CD14-positive monocyte (primary cell): ENCODE measurements at regions not wholly inside any gene's neighbourhood (a gene's known extent, or its start where the extent isn't known, plus 50 kb on each side); places are given as distances from the start of the nearest gene placed in this dataset.
A peak's percentile ranks its signal among the peaks of the same experiment; 100 is the strongest.

Experiments
- DNase-seq, 3 donors: peaks; one replicate each; pipeline ENCODE4 v3.0.0-alpha.2; 2011 to 2022
- H2AFZ ChIP-seq: 2 replicates; pipeline ENCODE4 v1.6.0; 2012; ENCODE audit warnings: mild to moderate bottlenecking, low read depth, low read length, inconsistent platforms; ENCODE audit not compliant: insufficient read depth, poor library complexity, severe bottlenecking
- H3K27ac ChIP-seq, 2 donors: 1 replicate in 1 of 2; 2 replicates in 1 of 2; pipeline ENCODE4 v1.5.1; 2012 to 2013; ENCODE audit warnings: low read length in 2 of 2, control low read depth in 1 of 2, inconsistent platforms in 1 of 2, low read depth in 1 of 2, mild to moderate bottlenecking in 1 of 2
- H3K27me3 ChIP-seq, 2 donors: one replicate each; pipeline versions ENCODE4 v1.6.0 to v1.6.1; 2011 to 2013; ENCODE audit warnings: low read length in 2 of 2; ENCODE audit not compliant: control insufficient read depth in 2 of 2, insufficient read depth in 2 of 2
- H3K36me3 ChIP-seq, 2 donors: replicated peaks in 1 of 2; 1 replicate in 1 of 2; 2 replicates in 1 of 2; pipeline versions ENCODE4 v1.5.1 to v1.6.1; 2012 to 2013; ENCODE audit warnings: low read length in 2 of 2, control low read depth in 1 of 2, inconsistent platforms in 1 of 2, mild to moderate bottlenecking in 1 of 2; ENCODE audit not compliant: insufficient read depth in 2 of 2, control insufficient read depth in 1 of 2
- H3K4me1 ChIP-seq, 2 donors: 1 replicate in 1 of 2; 2 replicates in 1 of 2; pipeline versions ENCODE4 v1.5.1 to v1.6.1; 2012 to 2013; ENCODE audit warnings: low read length in 2 of 2, control low read depth in 1 of 2, inconsistent platforms in 1 of 2, mild to moderate bottlenecking in 1 of 2, moderate library complexity in 1 of 2; ENCODE audit not compliant: insufficient read depth in 2 of 2, control insufficient read depth in 1 of 2
- H3K4me2 ChIP-seq: replicated peaks from 2 replicates; pipeline ENCODE3; 2012; ENCODE audit warnings: low read length, moderate library complexity, mild to moderate bottlenecking; ENCODE audit not compliant: poor library complexity, severe bottlenecking; ENCODE audit errors: extremely low read depth
- H3K4me3 ChIP-seq, 3 experiments: fragments of 200-600 bp in 1 of 3; sonication (generic) in 1 of 3; replicated peaks in 1 of 3; 1 replicate in 2 of 3; 2 replicates in 1 of 3; pipeline ENCODE4 v1.5.1; 2011 to 2013; ENCODE audit warnings: low read length in 3 of 3, mild to moderate bottlenecking in 3 of 3, control low read depth in 2 of 3, low read depth in 2 of 3, inconsistent platforms in 1 of 3, moderate library complexity in 1 of 3
- H3K79me2 ChIP-seq: 2 replicates; pipeline ENCODE4 v1.6.0; 2012; ENCODE audit warnings: mild to moderate bottlenecking, control low read depth, inconsistent platforms, low read length, moderate library complexity; ENCODE audit not compliant: insufficient read depth
- H3K9ac ChIP-seq: 2 replicates; pipeline ENCODE4 v1.6.0; 2017; ENCODE audit warnings: low read length, mild to moderate bottlenecking; ENCODE audit not compliant: insufficient read depth, poor library complexity, severe bottlenecking
- H3K9me3 ChIP-seq, 2 donors: replicated peaks in 1 of 2; 1 replicate in 1 of 2; 2 replicates in 1 of 2; pipeline versions ENCODE4 v1.5.1 to v1.6.1; 2012 to 2013; ENCODE audit warnings: low read length in 2 of 2, control low read depth in 1 of 2; ENCODE audit not compliant: control insufficient read depth in 1 of 2, insufficient read depth in 1 of 2
- H4K20me1 ChIP-seq: 2 replicates; pipeline ENCODE4 v1.6.0; 2012; ENCODE audit warnings: mild to moderate bottlenecking, low read length, control low read depth, moderate library complexity; ENCODE audit not compliant: insufficient read depth
- H3K27ac Mint-ChIP-seq, 7 donors: one replicate each; pipeline ENCODE4 v1.8.0; 2020; ENCODE audit warnings: mild to moderate bottlenecking in 7 of 7, mixed read lengths in 7 of 7, moderate library complexity in 6 of 7, inconsistent platforms in 2 of 7
- H3K27me3 Mint-ChIP-seq, 3 donors: one replicate each; pipeline ENCODE4 v1.8.0; 2021 to 2022; ENCODE audit warnings: low read depth in 3 of 3, mild to moderate bottlenecking in 3 of 3, mixed read lengths in 3 of 3, moderate library complexity in 3 of 3, inconsistent platforms in 1 of 3
- H3K36me3 Mint-ChIP-seq, 2 donors: one replicate each; pipeline ENCODE4 v1.8.0; 2020; ENCODE audit warnings: mixed read lengths in 2 of 2, inconsistent platforms in 1 of 2, mild to moderate bottlenecking in 1 of 2
- H3K4me1 Mint-ChIP-seq: one replicate; pipeline ENCODE4 v1.8.0; 2020; ENCODE audit warnings: mild to moderate bottlenecking, mixed read lengths
- H3K4me3 Mint-ChIP-seq, 2 donors: one replicate each; pipeline ENCODE4 v1.8.0; 2020; ENCODE audit warnings: mild to moderate bottlenecking in 2 of 2, mixed read lengths in 2 of 2, moderate library complexity in 1 of 2
- H3K9me3 Mint-ChIP-seq, 7 donors: one replicate each; pipeline ENCODE4 v1.8.0; 2020 to 2022; ENCODE audit warnings: mixed read lengths in 7 of 7, mild to moderate bottlenecking in 6 of 7, moderate library complexity in 6 of 7, inconsistent platforms in 2 of 7
- CTCF ChIP-seq: fragments of 200-600 bp; IDR thresholded peaks from one replicate; pipeline ENCODE4 v1.8.0; 2022; ENCODE audit warnings: antibody characterized with exemption, mild to moderate bottlenecking
- WGBS: methylation state at CpG from one replicate; pipeline ENCODE4 v1.1.5; 2013; ENCODE audit warnings: missing lambda C conversion rate; ENCODE audit not compliant: insufficient coverage; 5-methylcytosine and 5-hydroxymethylcytosine counted together
- intact Hi-C, 2 donors: fragments of 100-400 bp; cut with micrococcal nuclease; formaldehyde crosslinking; loops; one replicate each; pipeline versions ENCODE4 v1.15.0 to v1.15.1; 2023

- H3K36me3 Mint-ChIP-seq, result no peaks in the 10 kb centered on the region
- H3K4me1 ChIP-seq, result no peaks in the 10 kb centered on the region
- no peaks in the 10 kb centered on the region for H3K27me3 ChIP-seq
- no peak overlapping the region for H2AFZ ChIP-seq
- H3K79me2 ChIP-seq, result no peaks in the 10 kb centered on the region
- H3K27ac ChIP-seq, result no peak overlapping the region
- peaks cover 6 to 25% (median 16%) of the 10 kb centered on the region in 7 donors for H3K9me3 Mint-ChIP-seq
- H3K9me3 ChIP-seq, result no peaks in the 10 kb centered on the region
- H3K4me3 Mint-ChIP-seq, result no peak overlapping the region
- no peak overlapping the region for H3K27ac Mint-ChIP-seq
- no peak for DNase-seq
- H3K9ac ChIP-seq, result no peak overlapping the region
- H3K4me2 ChIP-seq, result no peak overlapping the region
- H3K27me3 Mint-ChIP-seq, result peaks cover 0 to 2% (median 0%) of the 10 kb centered on the region in 3 donors
- no peak overlapping the region for H3K4me3 ChIP-seq
- TF ChIP-seq CTCF, result no peak
- H4K20me1 ChIP-seq, result no peaks in the 10 kb centered on the region
- H3K4me1 Mint-ChIP-seq, result no peaks in the 10 kb centered on the region
- H3K36me3 ChIP-seq, result no peaks in the 10 kb centered on the region
- intact Hi-C loops, result no loop called here
- WGBS, result 74% methylated on average over 3 of the region's 3 CpGs
Observed at GRCh38 chr4:117949621-117950020, 84.7 kb upstream of the NDST3 start.

- no peaks in the 10 kb centered on the region for H4K20me1 ChIP-seq
- TF ChIP-seq CTCF, result no peak
- H3K4me3 ChIP-seq, result no peak overlapping the region
Observed at GRCh38 chr4:117957571-117957970, 76.7 kb upstream of the NDST3 start.

More at GRCh38 chr4:117957571-117957970, 76.7 kb upstream of the NDST3 start:
- Mint-ChIP-seq H3K27ac (no peak overlapping the region), H3K36me3 (no peaks in the 10 kb centered on the region), H3K9me3 (peaks cover 0 to 9% (median 6%) of the 10 kb centered on the region in 7 donors), H3K4me1 (peaks cover 3% of the 10 kb centered on the region), H3K27me3 (no peaks in the 10 kb centered on the region), H3K4me3 (no peak overlapping the region)
- Histone ChIP-seq H2AFZ (peak overlapping the region; percentile 12), H3K4me1 (no peaks in the 10 kb centered on the region), H3K4me2 (no peak overlapping the region), H3K36me3 (no peaks in the 10 kb centered on the region), H3K79me2 (no peaks in the 10 kb centered on the region), H3K27me3 (no peaks in the 10 kb centered on the region), H3K27ac (no peak overlapping the region), H3K9ac (no peak overlapping the region), H3K9me3 (no peaks in the 10 kb centered on the region)
- no peak for DNase-seq
- intact Hi-C loops, result no loop called here
